ENCODE measurements at regions not wholly inside any gene's neighbourhood (a gene's known extent, or its start where the extent isn't known, plus 50 kb on each side); places are given as distances from the start of the nearest gene placed in this dataset.

DNA sequence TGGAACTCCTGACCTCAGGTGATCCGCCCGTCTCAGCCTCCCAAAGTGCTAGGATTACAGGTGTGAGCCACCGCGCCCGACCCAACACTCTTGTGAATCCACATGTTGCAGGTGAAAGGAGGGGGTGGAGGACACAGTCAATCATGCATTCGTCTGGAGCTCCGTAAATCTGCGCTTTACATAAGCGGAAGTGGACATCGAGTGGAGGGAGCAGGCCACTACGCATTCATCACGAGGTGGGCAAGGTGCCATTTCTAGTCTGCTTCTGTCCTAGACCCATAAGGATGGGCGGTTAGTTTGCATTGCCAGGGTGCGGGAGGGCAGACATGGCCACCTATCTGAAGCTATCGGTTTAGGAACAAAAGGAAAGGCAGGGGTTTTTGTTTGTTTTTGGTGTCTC, 225.2 kb upstream of the TCERG1L start:
- Histone ChIP-seq H4K5ac (ENCODE audit: insufficient read length, low read depth, low read length) (no peak overlapping the region), H3K27me3 (ENCODE audit: insufficient read depth, low read length) (no peaks in the 10 kb centered on the region)
- no peak overlapping the region for H3K27ac Mint-ChIP-seq

More for the DNA sequence above, 225.2 kb upstream of the TCERG1L start:
- H3K23ac ChIP-seq (ENCODE audit: insufficient read length, low read depth, low read length) = no peak overlapping the region
- Mint-ChIP-seq H3K27me3 (ENCODE audit: low read depth) (no peaks in the 10 kb centered on the region), H3K4me1 (no peaks in the 10 kb centered on the region), H3K4me3 (no peak overlapping the region), H3K9me3 (no peaks in the 10 kb centered on the region), H3K36me3 (ENCODE audit: insufficient read depth in 1 of 3, low read depth in 3 of 3) (no peaks in the 10 kb centered on the region)
- no CpG with 5 or more reads among the region's 15 CpGs for WGBS (ENCODE audit: extremely low coverage, insufficient read length, low lambda C conversion rate)
- H3K18ac ChIP-seq (ENCODE audit: insufficient read length, low read depth, low read length) = no peak overlapping the region
- H3K79me1 ChIP-seq (ENCODE audit: insufficient read depth, low read depth, low read length, poor library complexity, severe bottlenecking) = no peaks in the 10 kb centered on the region
- H4K8ac ChIP-seq (replicated peaks; ENCODE audit: insufficient read length, low read depth, low read length) = no peak overlapping the region
- TF ChIP-seq, protein P1, sequence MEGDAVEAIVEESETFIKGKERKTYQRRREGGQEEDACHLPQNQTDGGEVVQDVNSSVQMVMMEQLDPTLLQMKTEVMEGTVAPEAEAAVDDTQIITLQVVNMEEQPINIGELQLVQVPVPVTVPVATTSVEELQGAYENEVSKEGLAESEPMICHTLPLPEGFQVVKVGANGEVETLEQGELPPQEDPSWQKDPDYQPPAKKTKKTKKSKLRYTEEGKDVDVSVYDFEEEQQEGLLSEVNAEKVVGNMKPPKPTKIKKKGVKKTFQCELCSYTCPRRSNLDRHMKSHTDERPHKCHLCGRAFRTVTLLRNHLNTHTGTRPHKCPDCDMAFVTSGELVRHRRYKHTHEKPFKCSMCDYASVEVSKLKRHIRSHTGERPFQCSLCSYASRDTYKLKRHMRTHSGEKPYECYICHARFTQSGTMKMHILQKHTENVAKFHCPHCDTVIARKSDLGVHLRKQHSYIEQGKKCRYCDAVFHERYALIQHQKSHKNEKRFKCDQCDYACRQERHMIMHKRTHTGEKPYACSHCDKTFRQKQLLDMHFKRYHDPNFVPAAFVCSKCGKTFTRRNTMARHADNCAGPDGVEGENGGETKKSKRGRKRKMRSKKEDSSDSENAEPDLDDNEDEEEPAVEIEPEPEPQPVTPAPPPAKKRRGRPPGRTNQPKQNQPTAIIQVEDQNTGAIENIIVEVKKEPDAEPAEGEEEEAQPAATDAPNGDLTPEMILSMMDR (conservative IDR thresholded peaks at IDR 0.05) = no peak
- H2AK5ac ChIP-seq (ENCODE audit: insufficient read length, low read length) = no peak overlapping the region
- H3K14ac ChIP-seq (ENCODE audit: insufficient read depth, low read length) = no peak overlapping the region
- no peak overlapping the region for H3T11ph ChIP-seq (ENCODE audit: low read length)
- H2BK120ac ChIP-seq (ENCODE audit: low read depth, low read length, poor library complexity, severe bottlenecking) = no peak overlapping the region
- no peak overlapping the region for H2BK5ac ChIP-seq (ENCODE audit: insufficient read length, low read length)
- no peak overlapping the region for H2AFZ ChIP-seq (ENCODE audit: low read length)
- no peaks in the 10 kb centered on the region for H4K20me1 ChIP-seq (ENCODE audit: control insufficient read depth, insufficient read depth, insufficient read length)
- no peak overlapping the region for H3K4ac ChIP-seq (ENCODE audit: low read depth, low read length)
- H3K9me3 ChIP-seq (ENCODE audit: control insufficient read depth, low read depth, low read length) = no peaks in the 10 kb centered on the region
- no peak overlapping the region for H2BK12ac ChIP-seq (ENCODE audit: insufficient read length, low read depth, low read length)
- no peak overlapping the region for H4K91ac ChIP-seq (ENCODE audit: insufficient read length, low read depth, low read length)
- H3K4me1 ChIP-seq (ENCODE audit: insufficient read depth, low read length) = no peaks in the 10 kb centered on the region
- H3K79me2 ChIP-seq (ENCODE audit: insufficient read depth, low read length) = no peaks in the 10 kb centered on the region
- H2BK20ac ChIP-seq (ENCODE audit: low read depth, low read length, poor library complexity, severe bottlenecking) = no peak overlapping the region
- H3K9ac ChIP-seq (ENCODE audit: extremely low read depth, insufficient read length, low read length) = no peak overlapping the region
- no peaks in the 10 kb centered on the region for H3K23me2 ChIP-seq (ENCODE audit: insufficient read length, low read depth, low read length, poor library complexity, severe bottlenecking)
- no peak overlapping the region for H3K56ac ChIP-seq (ENCODE audit: insufficient read length, low read depth, low read length)
- no peak overlapping the region for H2BK15ac ChIP-seq (ENCODE audit: low read depth, low read length)
- no peak overlapping the region for H3K27ac ChIP-seq (ENCODE audit: insufficient read length, low read depth, low read length)
- H3K4me2 ChIP-seq (ENCODE audit: insufficient read depth, insufficient read length, low read length) = no peak overlapping the region
- DNase-seq = no peak
